ENCODE measurements at regions not wholly inside any gene's neighbourhood (a gene's known extent, or its start where the extent isn't known, plus 50 kb on each side); places are given as distances from the start of the nearest gene placed in this dataset.

DNA sequence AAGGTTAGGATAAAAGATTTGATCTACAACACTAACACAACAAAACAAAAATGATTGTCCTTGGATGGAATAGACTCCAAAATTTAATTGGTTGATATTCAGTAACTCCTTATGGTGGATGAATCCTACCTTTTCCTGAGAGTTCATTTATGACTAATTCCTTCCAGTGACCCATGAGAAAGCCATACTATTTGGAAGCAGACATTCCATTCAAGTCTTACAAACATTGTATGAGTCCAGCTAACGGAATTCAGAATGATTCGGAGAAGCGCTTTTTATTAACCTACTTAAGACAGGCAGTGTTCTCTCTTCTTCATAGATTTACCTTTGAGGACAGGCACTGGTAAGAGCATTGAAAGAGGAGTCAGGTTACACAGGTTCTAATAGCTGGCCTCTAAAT, 155.6 kb upstream of the ZNF648 start:
- TF ChIP-seq TAF1 (IDR thresholded peaks at IDR 0.05; ENCODE audit: low read depth, low read length) (no peak), POLR2A (IDR thresholded peaks at IDR 0.05; ENCODE audit: low read depth, low read length) (no peak), POLR2AphosphoS5 (IDR thresholded peaks at IDR 0.05; ENCODE audit: low read depth, low read length) (no peak), POU2F2 (IDR thresholded peaks at IDR 0.05; ENCODE audit: low read depth, low read length) (no peak), SPI1 (IDR thresholded peaks at IDR 0.05; ENCODE audit: low read depth, low read length) (no peak)
